GM18517 (cell line): ENCODE measurements at regions not wholly inside any gene's neighbourhood (a gene's known extent, or its start where the extent isn't known, plus 50 kb on each side); places are given as distances from the start of the nearest gene placed in this dataset.

Source experiments
- ATAC-seq: cut with Tn5 transposase; IDR thresholded peaks from one replicate; pipeline ENCODE4 v1.9.1; 2021; ENCODE audit warnings: mild to moderate bottlenecking, moderate library complexity; ENCODE audit not compliant: unreplicated experiment

DNA sequence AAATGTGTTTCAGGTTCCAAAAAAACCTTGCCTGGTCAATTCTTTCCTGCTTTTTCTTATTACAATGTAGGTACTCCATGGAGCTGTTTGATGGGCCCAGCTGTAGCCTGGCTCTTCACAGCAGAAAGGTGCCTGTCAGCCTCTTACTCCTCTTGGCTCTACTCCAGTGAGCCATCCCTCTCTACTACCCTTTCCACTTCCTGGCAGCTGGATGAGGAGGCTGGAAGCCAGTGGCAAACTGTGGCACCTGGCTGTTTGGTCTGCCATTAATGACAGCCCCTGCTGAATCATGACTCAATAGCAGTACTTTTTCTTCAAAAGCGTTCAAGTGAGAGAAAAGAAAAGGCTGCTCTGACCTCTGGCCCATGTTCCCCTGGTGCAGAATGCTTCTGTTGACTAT is 618.1 kb downstream of the PYDC2 start:
- ATAC-seq: no peak

DNA sequence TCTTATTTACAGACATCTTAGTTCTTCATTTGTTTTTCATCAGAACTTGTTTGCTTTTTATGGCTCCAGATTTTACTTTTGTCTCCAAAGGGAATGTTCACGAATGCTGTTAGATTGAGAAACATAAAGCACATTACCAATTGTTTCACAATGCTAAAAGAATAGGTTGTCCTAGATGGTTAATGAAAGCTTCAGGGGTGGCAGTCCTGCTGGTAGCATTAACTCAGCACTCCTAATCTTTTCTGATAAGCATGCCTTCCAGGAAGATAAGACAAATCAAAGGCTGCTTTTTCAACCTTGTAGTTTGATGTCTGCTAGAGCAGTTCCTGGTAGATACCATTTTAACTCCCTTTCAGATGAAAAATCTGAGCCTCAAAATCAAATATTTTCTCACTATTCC is 619.4 kb downstream of the PYDC2 start:
- ATAC-seq: no peak

DNA sequence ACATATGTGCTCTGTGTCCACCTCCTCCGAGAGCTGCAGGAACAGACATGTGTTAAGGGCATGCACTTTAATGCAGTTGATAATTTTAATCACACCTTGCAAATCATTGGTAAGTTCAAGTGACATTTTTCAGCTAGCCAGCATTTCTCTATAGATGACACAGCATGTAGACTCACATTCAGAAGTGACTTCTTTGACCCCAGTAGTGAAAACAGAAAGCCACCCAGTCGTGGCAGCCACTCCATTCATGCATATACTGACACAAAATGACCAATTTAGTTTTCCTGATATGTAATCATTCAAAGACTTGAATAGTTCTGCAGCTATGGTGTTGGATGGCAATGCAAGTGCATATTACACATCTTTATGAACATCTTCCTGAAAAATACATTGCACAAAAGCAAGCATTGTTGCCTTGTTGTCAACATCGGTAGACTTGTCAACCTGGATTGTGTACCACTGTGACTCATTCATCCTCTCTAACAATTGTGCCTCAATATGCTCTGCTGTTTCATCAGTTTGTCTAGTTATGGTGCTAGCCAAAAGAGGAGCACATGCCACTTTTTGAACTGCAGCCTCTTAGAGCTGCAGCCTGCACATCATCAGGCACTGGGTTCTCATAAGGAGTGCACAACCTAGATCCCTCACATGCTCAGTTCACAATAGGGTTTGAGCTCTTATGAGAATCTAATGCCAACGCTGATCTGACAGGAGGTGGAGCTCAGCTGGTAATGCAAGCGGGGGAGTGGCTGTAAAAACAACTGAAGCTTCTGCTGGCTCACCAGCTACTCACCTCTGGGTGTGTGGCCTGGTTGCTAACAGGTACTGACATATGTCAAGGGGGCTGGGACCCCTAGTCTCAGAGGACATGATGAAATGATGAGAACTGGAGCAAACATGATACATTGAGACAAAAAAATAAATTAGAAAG is 622.0 kb downstream of the PYDC2 start:
- ATAC-seq: peak; percentile 95
